Ishikawa (cell line): ENCODE measurements at regions not wholly inside any gene's neighbourhood (a gene's known extent, or its start where the extent isn't known, plus 50 kb on each side); places are given as distances from the start of the nearest gene placed in this dataset.

Experiments used
- CEBPB ChIP-seq: IDR thresholded peaks from 2 replicates; pipeline ENCODE4 v1.6.1; 2012
- CREB1 ChIP-seq: IDR thresholded peaks from 2 replicates; pipeline ENCODE4 v1.6.1; 2012; ENCODE audit warnings: low read depth
- EP300 ChIP-seq: IDR thresholded peaks from 2 replicates; pipeline ENCODE4 v1.6.1; 2012; ENCODE audit warnings: borderline replicate concordance
- FOXM1 ChIP-seq: IDR thresholded peaks from 2 replicates; pipeline ENCODE4 v1.6.1; 2012; ENCODE audit warnings: low read depth, borderline replicate concordance
- NFIC ChIP-seq: IDR thresholded peaks from 2 replicates; pipeline ENCODE4 v1.6.1; 2012
- RAD21 ChIP-seq: IDR thresholded peaks from 2 replicates; pipeline ENCODE4 v1.6.1; 2012; ENCODE audit warnings: low read depth
- TAF1 ChIP-seq: IDR thresholded peaks from 2 replicates; pipeline ENCODE4 v1.6.1; 2012; ENCODE audit warnings: low read depth, mild to moderate bottlenecking
- TEAD4 ChIP-seq: IDR thresholded peaks from 2 replicates; pipeline ENCODE4 v1.6.1; 2012
- YY1 ChIP-seq: IDR thresholded peaks from 2 replicates; pipeline ENCODE4 v1.6.1; 2012; ENCODE audit warnings: low read depth
- TF ChIP-seq, protein P1 (sequence below): IDR thresholded peaks from 2 replicates; pipeline ENCODE4 v1.6.1; 2012
- TF ChIP-seq, protein P2 (sequence below): IDR thresholded peaks from 2 replicates; pipeline ENCODE4 v1.6.1; 2012; ENCODE audit warnings: low read depth, mild to moderate bottlenecking

DNA sequence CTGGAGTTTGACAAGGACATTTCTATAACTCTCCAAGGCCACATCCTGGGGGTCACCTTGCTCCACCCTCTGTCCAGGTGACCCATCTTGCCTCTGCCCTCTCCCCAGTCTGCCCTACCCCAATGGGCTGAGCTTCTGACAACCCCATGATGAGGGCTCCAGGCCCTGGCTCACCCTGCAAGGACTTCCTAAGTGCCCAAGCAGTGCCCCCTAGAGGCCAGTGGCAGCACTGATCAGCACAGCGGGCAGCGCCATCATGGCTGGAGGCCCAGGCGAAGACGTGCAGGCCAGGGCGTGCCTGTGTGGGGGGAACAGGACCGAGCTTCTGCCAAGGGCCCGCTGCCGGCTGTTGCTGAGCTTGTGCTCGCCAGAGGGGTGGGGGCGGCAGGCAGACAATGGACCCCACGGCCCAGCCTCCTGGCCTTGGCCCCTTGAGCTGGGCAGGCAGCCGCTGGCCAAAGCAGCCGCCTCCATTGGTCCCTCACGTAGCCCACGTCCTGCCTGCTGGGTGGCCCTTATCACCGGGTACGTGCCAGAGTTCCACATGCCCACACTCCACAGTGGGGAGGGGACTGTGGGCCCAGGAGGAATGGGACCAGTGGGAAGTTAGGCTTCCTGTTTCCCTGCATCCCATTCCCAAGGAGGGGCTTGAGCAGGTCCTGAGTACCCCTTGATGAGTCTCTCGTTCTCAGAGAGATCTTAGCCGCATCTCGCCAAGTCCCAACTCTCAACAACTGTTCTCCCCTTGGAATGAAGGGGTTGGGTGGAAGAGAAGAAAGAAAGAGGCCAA lies 64.3 kb downstream of the MRPL14 start:
- TF ChIP-seq FOXM1, result no peak
- TF ChIP-seq, protein P1, sequence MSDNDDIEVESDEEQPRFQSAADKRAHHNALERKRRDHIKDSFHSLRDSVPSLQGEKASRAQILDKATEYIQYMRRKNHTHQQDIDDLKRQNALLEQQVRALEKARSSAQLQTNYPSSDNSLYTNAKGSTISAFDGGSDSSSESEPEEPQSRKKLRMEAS, result no peak
- no peak for TF ChIP-seq CREB1
- TF ChIP-seq EP300, result no peak
- no peak for TF ChIP-seq CEBPB
- TF ChIP-seq YY1, result peak; percentile 67
- no peak for TF ChIP-seq TAF1
- peak; percentile 79 for TF ChIP-seq RAD21
- TF ChIP-seq, protein P2, sequence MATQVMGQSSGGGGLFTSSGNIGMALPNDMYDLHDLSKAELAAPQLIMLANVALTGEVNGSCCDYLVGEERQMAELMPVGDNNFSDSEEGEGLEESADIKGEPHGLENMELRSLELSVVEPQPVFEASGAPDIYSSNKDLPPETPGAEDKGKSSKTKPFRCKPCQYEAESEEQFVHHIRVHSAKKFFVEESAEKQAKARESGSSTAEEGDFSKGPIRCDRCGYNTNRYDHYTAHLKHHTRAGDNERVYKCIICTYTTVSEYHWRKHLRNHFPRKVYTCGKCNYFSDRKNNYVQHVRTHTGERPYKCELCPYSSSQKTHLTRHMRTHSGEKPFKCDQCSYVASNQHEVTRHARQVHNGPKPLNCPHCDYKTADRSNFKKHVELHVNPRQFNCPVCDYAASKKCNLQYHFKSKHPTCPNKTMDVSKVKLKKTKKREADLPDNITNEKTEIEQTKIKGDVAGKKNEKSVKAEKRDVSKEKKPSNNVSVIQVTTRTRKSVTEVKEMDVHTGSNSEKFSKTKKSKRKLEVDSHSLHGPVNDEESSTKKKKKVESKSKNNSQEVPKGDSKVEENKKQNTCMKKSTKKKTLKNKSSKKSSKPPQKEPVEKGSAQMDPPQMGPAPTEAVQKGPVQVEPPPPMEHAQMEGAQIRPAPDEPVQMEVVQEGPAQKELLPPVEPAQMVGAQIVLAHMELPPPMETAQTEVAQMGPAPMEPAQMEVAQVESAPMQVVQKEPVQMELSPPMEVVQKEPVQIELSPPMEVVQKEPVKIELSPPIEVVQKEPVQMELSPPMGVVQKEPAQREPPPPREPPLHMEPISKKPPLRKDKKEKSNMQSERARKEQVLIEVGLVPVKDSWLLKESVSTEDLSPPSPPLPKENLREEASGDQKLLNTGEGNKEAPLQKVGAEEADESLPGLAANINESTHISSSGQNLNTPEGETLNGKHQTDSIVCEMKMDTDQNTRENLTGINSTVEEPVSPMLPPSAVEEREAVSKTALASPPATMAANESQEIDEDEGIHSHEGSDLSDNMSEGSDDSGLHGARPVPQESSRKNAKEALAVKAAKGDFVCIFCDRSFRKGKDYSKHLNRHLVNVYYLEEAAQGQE, result peak; percentile 48
- TF ChIP-seq TEAD4, result no peak
- TF ChIP-seq NFIC, result no peak
